WTC11 (cell line): ENCODE measurements at regions not wholly inside any gene's neighbourhood (a gene's known extent, or its start where the extent isn't known, plus 50 kb on each side); places are given as distances from the start of the nearest gene placed in this dataset.

Source experiments
- ATAC-seq: fragments of 200-7000 bp; cut with Tn5 transposase; 2 replicates; pipeline ENCODE4 v1.10.0; 2021; ENCODE audit warnings: mild to moderate bottlenecking, moderate library complexity
- CTCF ChIA-PET: fragments of 300-600 bp; sonication (Branson Sonifier 250); formaldehyde crosslinking; loops from one replicate; lab custom pipeline; 2021; ENCODE audit warnings: antibody characterized with exemption; lab: Charles Lee
- POLR2A ChIA-PET: fragments of 350-600 bp; sonication (Branson Sonifier 250); formaldehyde crosslinking; loops from one replicate; lab custom pipeline; 2021; ENCODE audit warnings: antibody characterized with exemption; lab: Charles Lee
- DNase-seq: peaks from one replicate; pipeline ENCODE4 v3.0.0; 2021; ENCODE audit warnings: low spot score
- H3K27ac Mint-ChIP-seq: 2 replicates; pipeline ENCODE4 v1.8.0; 2021; ENCODE audit warnings: mixed read lengths
- H3K27me3 Mint-ChIP-seq: 2 replicates; pipeline ENCODE4 v1.8.0; 2021; ENCODE audit warnings: low read depth, mild to moderate bottlenecking, moderate library complexity, mixed read lengths
- H3K36me3 Mint-ChIP-seq: 2 replicates; pipeline ENCODE4 v1.8.0; 2021; ENCODE audit warnings: mixed read lengths
- H3K4me1 Mint-ChIP-seq: 2 replicates; pipeline ENCODE4 v1.8.0; 2022; ENCODE audit warnings: mixed read lengths
- H3K4me3 Mint-ChIP-seq: 2 replicates; pipeline ENCODE4 v1.8.0; 2021; ENCODE audit warnings: mild to moderate bottlenecking, moderate library complexity, mixed read lengths
- H3K9me3 Mint-ChIP-seq: 2 replicates; pipeline ENCODE4 v1.8.0; 2021; ENCODE audit warnings: mixed read lengths
- CREB1 ChIP-seq: sonication (generic); formaldehyde crosslinking; IDR thresholded peaks from 2 replicates; pipeline ENCODE4 v1.8.0; 2023; ENCODE audit warnings: mild to moderate bottlenecking, missing genetic modification reagents
- CTCF ChIP-seq: fragments of 200-600 bp; IDR thresholded peaks from 2 replicates; pipeline ENCODE4 v1.8.0; 2022; ENCODE audit warnings: antibody characterized with exemption
- EMX1 ChIP-seq: fragments of 250-450 bp; sonication (Bioruptor Pico); IDR thresholded peaks from 2 replicates; pipeline ENCODE4 v1.8.0; 2021; ENCODE audit warnings: mild to moderate bottlenecking
- MLX ChIP-seq: sonication (generic); formaldehyde crosslinking; IDR thresholded peaks from 2 replicates; pipeline ENCODE4 v1.8.1; 2023; ENCODE audit warnings: mild to moderate bottlenecking, missing genetic modification reagents, moderate library complexity
- SMAD3 ChIP-seq: sonication (generic); formaldehyde crosslinking; IDR thresholded peaks from 2 replicates; pipeline ENCODE4 v1.8.0; 2022; ENCODE audit warnings: missing genetic modification reagents, mild to moderate bottlenecking, borderline replicate concordance
- ZNF138 ChIP-seq: sonication (generic); formaldehyde crosslinking; conservative IDR thresholded peaks from 2 replicates; pipeline ENCODE4 v1.8.1; 2022; ENCODE audit warnings: mild to moderate bottlenecking, moderate library complexity, missing genetic modification reagents
- ZNF263 ChIP-seq: sonication (generic); formaldehyde crosslinking; IDR thresholded peaks from 2 replicates; pipeline ENCODE4 v1.8.1; 2022; ENCODE audit warnings: low read depth, mild to moderate bottlenecking, moderate library complexity, missing genetic modification reagents
- ZNF423 ChIP-seq: fragments of 250-450 bp; sonication (Bioruptor Pico); IDR thresholded peaks from 2 replicates; pipeline ENCODE4 v2.1.2; 2022; ENCODE audit warnings: mild to moderate bottlenecking, moderate library complexity
- TF ChIP-seq, protein P1 (sequence below): fragments of 250-450 bp; sonication (Bioruptor Pico); IDR thresholded peaks from 2 replicates; pipeline ENCODE4 v1.9.0; 2021; ENCODE audit warnings: mild to moderate bottlenecking
- TF ChIP-seq, protein P2 (sequence below): sonication (generic); formaldehyde crosslinking; conservative IDR thresholded peaks from 2 replicates; pipeline ENCODE4 v1.8.1; 2022; ENCODE audit warnings: mild to moderate bottlenecking, missing genetic modification reagents

DNA sequence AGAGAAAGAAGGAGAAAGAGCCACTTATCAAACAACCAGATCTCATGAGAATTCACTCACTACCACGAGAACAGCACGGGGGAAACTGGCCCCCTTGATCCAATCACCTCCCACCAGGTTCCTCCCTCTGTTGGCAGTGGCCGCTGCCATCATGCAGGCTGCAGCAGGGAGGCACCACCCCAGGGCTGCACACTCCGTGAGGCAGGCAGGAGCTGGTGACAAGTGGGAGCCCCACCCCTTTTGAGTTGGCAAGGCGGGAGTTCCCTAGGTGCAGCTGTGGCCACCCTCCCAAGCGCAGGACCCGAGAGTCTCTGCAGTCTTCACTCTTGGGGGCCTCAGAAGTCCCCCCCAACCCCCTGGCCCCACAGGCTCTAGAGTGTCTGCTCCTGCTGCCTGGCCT is 83.9 kb upstream of the GJB5 start:
- peaks cover 8% of the 10 kb centered on the region; the same call in 1 of the 2 replicates for H3K36me3 Mint-ChIP-seq
- no peak overlapping the region for H3K27ac Mint-ChIP-seq
- ATAC-seq: no peak
- TF ChIP-seq SMAD3 (CRISPR knock-in tag): no peak
- TF ChIP-seq, protein P1, sequence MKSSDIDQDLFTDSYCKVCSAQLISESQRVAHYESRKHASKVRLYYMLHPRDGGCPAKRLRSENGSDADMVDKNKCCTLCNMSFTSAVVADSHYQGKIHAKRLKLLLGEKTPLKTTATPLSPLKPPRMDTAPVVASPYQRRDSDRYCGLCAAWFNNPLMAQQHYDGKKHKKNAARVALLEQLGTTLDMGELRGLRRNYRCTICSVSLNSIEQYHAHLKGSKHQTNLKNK: no peak
- TF ChIP-seq, all 79 proteins: peak for 0
- CTCF ChIA-PET: interaction anchor here (0.6 kb wide), 1 partner anchor 72 kb away, joined by 3 read pairs; no protein-coding TSS in a partner anchor
- no peaks in the 10 kb centered on the region for H3K4me1 Mint-ChIP-seq
- no peak for DNase-seq
- H3K4me3 Mint-ChIP-seq: no peak overlapping the region
- POLR2A ChIA-PET: no interaction called here
- H3K27me3 Mint-ChIP-seq: peaks cover 2% of the 10 kb centered on the region
- H3K9me3 Mint-ChIP-seq: peaks cover 38% of the 10 kb centered on the region

- ChIA-PET POLR2A (no interaction called here), CTCF (no interaction called here)
- H3K4me3 Mint-ChIP-seq: no peak overlapping the region
- peaks cover 2% of the 10 kb centered on the region for H3K27me3 Mint-ChIP-seq
- DNase-seq (no peak), ATAC-seq (no peak)
- peaks cover 41% of the 10 kb centered on the region for H3K9me3 Mint-ChIP-seq
- no peaks in the 10 kb centered on the region for H3K4me1 Mint-ChIP-seq
- TF ChIP-seq EMX1 (CRISPR knock-in tag) (no peak), CTCF (no peak)
- H3K36me3 Mint-ChIP-seq: peaks cover 8% of the 10 kb centered on the region; the same call in 1 of the 2 replicates
- no peak overlapping the region for H3K27ac Mint-ChIP-seq
Measured at GRCh38 chr1:34671887-34672286, 83.0 kb upstream of the GJB5 start.

DNA sequence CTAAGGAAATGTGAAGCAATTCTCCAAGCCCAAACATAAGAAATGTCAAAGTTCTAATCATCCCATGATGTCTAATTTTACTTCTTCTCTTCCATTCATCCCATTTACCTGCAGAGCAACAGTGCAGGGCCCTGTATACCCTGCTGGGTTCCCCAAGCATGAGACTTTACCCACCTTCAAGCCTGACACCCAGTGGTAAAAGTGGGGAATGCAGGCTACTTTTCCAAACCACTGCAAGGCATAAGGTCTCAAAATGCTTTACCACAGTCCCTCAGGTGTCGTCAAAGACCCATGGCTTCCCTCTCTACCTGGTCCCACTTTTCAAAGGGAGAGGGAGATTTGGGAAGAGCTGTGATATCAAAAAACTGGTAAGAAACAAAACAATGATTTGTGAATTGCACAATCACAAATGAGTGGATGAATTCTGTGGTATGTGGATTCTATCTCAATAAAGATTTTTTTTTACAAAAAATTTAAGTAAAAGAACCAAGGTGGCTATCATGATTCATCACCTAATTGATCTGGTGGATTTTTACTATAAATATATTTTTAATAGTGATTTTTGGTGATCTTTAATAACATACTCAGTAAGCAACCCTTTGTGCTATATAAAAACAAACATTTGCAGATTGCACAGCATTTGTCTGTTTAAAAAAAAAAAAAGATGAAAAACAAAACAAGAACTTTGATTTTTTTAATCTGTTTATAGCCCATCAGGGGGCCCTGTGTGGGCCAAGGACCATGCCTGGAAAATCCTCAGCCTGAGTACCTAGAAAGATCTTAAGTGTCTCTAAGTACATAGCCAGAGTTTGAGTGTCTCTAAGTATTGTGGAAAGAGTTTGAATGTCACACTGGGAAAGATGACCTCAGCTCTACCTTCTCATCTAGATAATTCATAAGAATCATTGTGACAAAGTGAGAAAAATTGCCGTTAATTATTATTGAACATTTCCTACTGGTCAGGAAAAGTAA is 73.1 kb upstream of the GJB5 start:
- peak; percentile 88 for ATAC-seq
- Mint-ChIP-seq H3K27ac (no peak overlapping the region), H3K36me3 (peaks cover 21% of the 10 kb centered on the region), H3K9me3 (peaks cover 35% of the 10 kb centered on the region), H3K4me1 (peaks cover 19% of the 10 kb centered on the region), H3K4me3 (no peak overlapping the region), H3K27me3 (peaks cover 8% of the 10 kb centered on the region)
- no peak for TF ChIP-seq ZNF138 (CRISPR knock-in tag)
- no peak for TF ChIP-seq ZNF423
- TF ChIP-seq ZNF263: no peak
- TF ChIP-seq CREB1 (CRISPR knock-in tag): no peak
- TF ChIP-seq CTCF: peak; percentile 68
- TF ChIP-seq MLX (CRISPR knock-in tag): no peak
- TF ChIP-seq, protein P2, sequence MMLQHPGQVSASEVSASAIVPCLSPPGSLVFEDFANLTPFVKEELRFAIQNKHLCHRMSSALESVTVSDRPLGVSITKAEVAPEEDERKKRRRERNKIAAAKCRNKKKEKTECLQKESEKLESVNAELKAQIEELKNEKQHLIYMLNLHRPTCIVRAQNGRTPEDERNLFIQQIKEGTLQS: no peak
- POLR2A ChIA-PET: no interaction called here
- DNase-seq: peak; percentile 89
- CTCF ChIA-PET: interaction anchor here (0.6 to 0.7 kb wide), 2 partner anchors 12 to 59 kb away, joined by 3 read pairs; no protein-coding TSS in a partner anchor
